ENCODE measurements at regions not wholly inside any gene's neighbourhood (a gene's known extent, or its start where the extent isn't known, plus 50 kb on each side); places are given as distances from the start of the nearest gene placed in this dataset.

DNA sequence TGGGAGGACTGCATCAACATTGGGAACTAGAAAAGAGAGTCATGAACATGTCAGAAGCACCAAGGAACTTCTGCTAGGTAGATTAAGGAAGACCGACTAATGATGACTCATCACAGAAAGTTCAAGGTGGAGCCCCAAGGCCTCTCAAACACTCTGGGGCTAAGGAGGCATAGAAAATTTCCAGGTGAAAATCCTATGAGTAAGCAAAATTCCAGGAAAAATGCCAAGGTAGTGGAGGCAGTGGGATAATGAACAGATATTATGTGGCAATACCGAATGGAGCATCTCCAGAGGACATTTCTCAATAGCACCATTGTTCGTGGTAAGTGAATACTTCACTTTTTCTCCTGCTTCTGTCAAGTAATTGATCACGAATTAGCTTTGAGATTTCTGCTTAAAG lies 336.5 kb downstream of the MZT1 start:
- no peaks in the 10 kb centered on the region for H3K27me3 ChIP-seq (replicated peaks in 1 of 2; ENCODE audit: control insufficient read depth in 2 of 2, extremely low read depth in 1 of 2, insufficient read depth in 2 of 2, low read length in 1 of 2)
- H3K9me3 ChIP-seq = no peaks in the 10 kb centered on the region
- H3K36me3 ChIP-seq (ENCODE audit: control insufficient read depth in 2 of 2, extremely low read depth in 1 of 2, insufficient read depth in 1 of 2, low read length in 1 of 2) = no peaks in the 10 kb centered on the region
- H3K4me1 ChIP-seq (ENCODE audit: control insufficient read depth in 1 of 2, extremely low read depth in 1 of 2, insufficient read depth in 2 of 2, low read length in 2 of 2) = no peaks in the 10 kb centered on the region
- Mint-ChIP-seq H3K36me3 (no peaks in the 10 kb centered on the region), H3K9me3 (no peaks in the 10 kb centered on the region), H3K27me3 (no peaks in the 10 kb centered on the region), H3K4me1 (no peaks in the 10 kb centered on the region), H3K27ac (no peak overlapping the region), H3K4me3 (no peak overlapping the region)
- ChIA-PET POLR2A (no interaction called here), CTCF (no interaction called here)
- ATAC-seq (replicated peaks in 1 of 4) (no peak), DNase-seq (no peak)
- WGBS (ENCODE audit: insufficient coverage) = 100% methylated on average over 1 of the region's 4 CpGs
- H3K4me3 ChIP-seq (ENCODE audit: control insufficient read depth in 1 of 2, extremely low read depth in 1 of 2, low read length in 1 of 2) = no peak overlapping the region
- H3K27ac ChIP-seq (ENCODE audit: low read length) = no peak overlapping the region

DNA sequence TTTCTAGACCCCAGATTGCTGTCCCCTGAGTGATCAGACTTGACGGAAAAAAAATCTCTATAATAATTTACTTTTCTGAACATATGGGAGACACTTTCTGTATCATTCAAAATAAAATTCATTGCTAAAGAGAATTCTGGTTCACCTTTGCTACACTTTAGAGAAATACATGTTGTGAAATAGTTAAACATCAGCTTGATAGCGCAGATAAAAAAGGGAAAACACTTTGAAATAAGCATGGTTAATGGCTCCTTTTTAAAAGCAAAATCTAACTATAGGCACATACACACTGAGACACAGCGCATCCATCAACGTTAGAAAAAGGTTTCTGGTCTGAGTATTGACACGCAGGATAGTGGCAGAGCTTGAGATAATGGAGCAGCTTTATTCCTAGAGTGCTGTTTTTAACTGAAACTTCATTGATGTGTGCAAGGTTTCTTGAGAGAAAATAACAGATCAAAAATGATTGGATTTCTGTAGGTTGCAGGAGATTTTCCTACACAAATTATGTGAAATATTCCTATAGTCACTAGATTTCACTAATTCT lies 341.2 kb downstream of the MZT1 start:
- Mint-ChIP-seq H3K4me1 (no peaks in the 10 kb centered on the region), H3K4me3 (no peak overlapping the region), H3K9me3 (no peaks in the 10 kb centered on the region), H3K27ac (no peak overlapping the region), H3K36me3 (no peaks in the 10 kb centered on the region), H3K27me3 (no peaks in the 10 kb centered on the region)
- WGBS (ENCODE audit: insufficient coverage) = no CpG with 5 or more reads among the region's 5 CpGs
- Histone ChIP-seq H3K4me1 (ENCODE audit: control insufficient read depth in 1 of 2, extremely low read depth in 1 of 2, insufficient read depth in 2 of 2, low read length in 2 of 2) (no peaks in the 10 kb centered on the region), H3K4me3 (ENCODE audit: control insufficient read depth in 1 of 2, extremely low read depth in 1 of 2, low read length in 1 of 2) (no peak overlapping the region), H3K9me3 (no peaks in the 10 kb centered on the region), H3K27me3 (replicated peaks in 1 of 2; ENCODE audit: control insufficient read depth in 2 of 2, extremely low read depth in 1 of 2, insufficient read depth in 2 of 2, low read length in 1 of 2) (no peaks in the 10 kb centered on the region), H3K36me3 (ENCODE audit: control insufficient read depth in 2 of 2, extremely low read depth in 1 of 2, insufficient read depth in 1 of 2, low read length in 1 of 2) (no peaks in the 10 kb centered on the region), H3K27ac (ENCODE audit: low read length) (no peak overlapping the region)
- ChIA-PET CTCF (no interaction called here), POLR2A (interaction anchor here in 1 of 2 donors (0.6 kb wide), 1 partner anchor 29 kb away, joined by 3 read pairs; no protein-coding TSS in a partner anchor)
- DNase-seq = no peak
- no peak for ATAC-seq (replicated peaks in 1 of 4)

- Histone ChIP-seq H3K36me3 (ENCODE audit: control insufficient read depth in 2 of 2, extremely low read depth in 1 of 2, insufficient read depth in 1 of 2, low read length in 1 of 2) (no peaks in the 10 kb centered on the region), H3K9me3 (no peaks in the 10 kb centered on the region), H3K27ac (ENCODE audit: low read length) (no peak overlapping the region), H3K27me3 (replicated peaks in 1 of 2; ENCODE audit: control insufficient read depth in 2 of 2, extremely low read depth in 1 of 2, insufficient read depth in 2 of 2, low read length in 1 of 2) (no peaks in the 10 kb centered on the region), H3K4me1 (ENCODE audit: control insufficient read depth in 1 of 2, extremely low read depth in 1 of 2, insufficient read depth in 2 of 2, low read length in 2 of 2) (no peaks in the 10 kb centered on the region), H3K4me3 (ENCODE audit: control insufficient read depth in 1 of 2, extremely low read depth in 1 of 2, low read length in 1 of 2) (no peak overlapping the region)
- ChIA-PET CTCF (interaction anchor here in 1 of 2 donors (0.5 kb wide), 1 partner anchor 24 kb away, joined by 4 read pairs; no protein-coding TSS in a partner anchor), POLR2A (no interaction called here)
- Mint-ChIP-seq H3K27me3 (no peaks in the 10 kb centered on the region), H3K4me3 (no peak overlapping the region), H3K36me3 (no peaks in the 10 kb centered on the region), H3K9me3 (peaks cover 0 to under 1% (median 0%) of the 10 kb centered on the region in 3 donors), H3K4me1 (no peaks in the 10 kb centered on the region), H3K27ac (no peak overlapping the region)
- DNase-seq (no peak), ATAC-seq (replicated peaks in 1 of 4) (no peak)
- 88% methylated on average over 4 of the region's 5 CpGs for whole genome bisulfite sequencing (ENCODE audit: insufficient coverage)
Observed at GRCh38 chr13:72384879-72385278, 342.6 kb downstream of the MZT1 start.

DNA sequence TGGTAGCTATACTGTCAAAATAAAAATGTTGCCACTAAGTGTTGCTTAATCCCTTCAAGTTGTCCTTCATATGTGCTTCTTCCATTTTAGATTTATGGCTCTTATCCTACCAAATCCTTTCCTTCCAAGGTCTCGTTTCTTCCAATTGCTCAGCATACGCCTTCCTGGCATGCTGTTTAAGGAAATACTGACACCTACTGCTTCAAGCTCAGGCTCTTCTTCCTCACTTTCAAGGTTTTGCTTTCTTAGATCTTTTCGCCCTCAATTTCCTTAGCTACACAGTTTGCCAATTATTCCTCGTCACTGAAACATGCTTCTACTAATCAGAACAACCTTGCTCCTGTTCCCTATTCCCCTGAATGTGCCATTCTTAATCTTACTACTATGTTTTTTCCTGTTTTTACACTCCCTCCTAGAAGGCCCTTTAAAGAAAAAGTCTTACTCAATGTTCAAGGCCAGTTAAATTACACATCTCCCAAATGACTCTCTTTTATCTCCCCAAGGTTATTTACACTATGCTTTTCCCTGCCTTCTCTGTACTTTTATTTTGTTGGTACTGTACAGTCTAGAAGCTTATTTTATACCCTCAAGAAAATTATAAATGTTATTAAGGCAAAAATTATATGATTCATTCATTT lies 343.1 kb downstream of the MZT1 start:
- H3K4me1 Mint-ChIP-seq = no peaks in the 10 kb centered on the region
- H3K27ac Mint-ChIP-seq = no peak overlapping the region
- H3K36me3 Mint-ChIP-seq = no peaks in the 10 kb centered on the region
- no peak for ATAC-seq (replicated peaks in 1 of 4)
- no peak overlapping the region for H3K4me3 ChIP-seq (ENCODE audit: control insufficient read depth in 1 of 2, extremely low read depth in 1 of 2, low read length in 1 of 2)
- DNase-seq = no peak
- no peaks in the 10 kb centered on the region for H3K36me3 ChIP-seq (ENCODE audit: control insufficient read depth in 2 of 2, extremely low read depth in 1 of 2, insufficient read depth in 1 of 2, low read length in 1 of 2)
- CTCF ChIA-PET = interaction anchor here in 1 of 2 donors (0.5 kb wide), 1 partner anchor 23 kb away, joined by 4 read pairs; no protein-coding TSS in a partner anchor
- H3K4me3 Mint-ChIP-seq = no peak overlapping the region
- H3K27me3 ChIP-seq (replicated peaks in 1 of 2; ENCODE audit: control insufficient read depth in 2 of 2, extremely low read depth in 1 of 2, insufficient read depth in 2 of 2, low read length in 1 of 2) = no peaks in the 10 kb centered on the region
- H3K27ac ChIP-seq (ENCODE audit: low read length) = no peak overlapping the region
- H3K4me1 ChIP-seq (ENCODE audit: control insufficient read depth in 1 of 2, extremely low read depth in 1 of 2, insufficient read depth in 2 of 2, low read length in 2 of 2) = no peaks in the 10 kb centered on the region
- 59% methylated on average over 4 of the region's 4 CpGs for WGBS (ENCODE audit: insufficient coverage)
- peaks cover 0 to 3% (median 0%) of the 10 kb centered on the region in 3 donors for H3K9me3 Mint-ChIP-seq
- POLR2A ChIA-PET = no interaction called here
- H3K9me3 ChIP-seq = no peaks in the 10 kb centered on the region
- no peaks in the 10 kb centered on the region for H3K27me3 Mint-ChIP-seq

- H3K9me3 ChIP-seq = no peaks in the 10 kb centered on the region
- no peaks in the 10 kb centered on the region for H3K27me3 ChIP-seq (replicated peaks in 1 of 2; ENCODE audit: control insufficient read depth in 2 of 2, extremely low read depth in 1 of 2, insufficient read depth in 2 of 2, low read length in 1 of 2)
- no peak overlapping the region for H3K27ac ChIP-seq (ENCODE audit: low read length)
- peaks cover 0 to 3% (median 2%) of the 10 kb centered on the region in 3 donors for H3K9me3 Mint-ChIP-seq
- no peak for DNase-seq
- no peak overlapping the region for H3K4me3 Mint-ChIP-seq
- H3K36me3 Mint-ChIP-seq = no peaks in the 10 kb centered on the region
- H3K4me1 Mint-ChIP-seq = no peaks in the 10 kb centered on the region
- ATAC-seq (replicated peaks in 1 of 4) = no peak
- H3K27me3 Mint-ChIP-seq = no peaks in the 10 kb centered on the region
- CTCF ChIA-PET = no interaction called here
- H3K4me3 ChIP-seq (ENCODE audit: control insufficient read depth in 1 of 2, extremely low read depth in 1 of 2, low read length in 1 of 2) = no peak overlapping the region
- no peaks in the 10 kb centered on the region for H3K4me1 ChIP-seq (ENCODE audit: control insufficient read depth in 1 of 2, extremely low read depth in 1 of 2, insufficient read depth in 2 of 2, low read length in 2 of 2)
- H3K27ac Mint-ChIP-seq = no peak overlapping the region
- H3K36me3 ChIP-seq (ENCODE audit: control insufficient read depth in 2 of 2, extremely low read depth in 1 of 2, insufficient read depth in 1 of 2, low read length in 1 of 2) = no peaks in the 10 kb centered on the region
- POLR2A ChIA-PET = no interaction called here
Observed at GRCh38 chr13:72383646-72384045, 343.8 kb downstream of the MZT1 start.

- H3K4me1 Mint-ChIP-seq = no peaks in the 10 kb centered on the region
- H3K27ac Mint-ChIP-seq = no peak overlapping the region
- H3K27me3 Mint-ChIP-seq = no peaks in the 10 kb centered on the region
- DNase-seq = no peak
- WGBS (ENCODE audit: insufficient coverage) = 83% methylated on average over 2 of the region's 4 CpGs
- Histone ChIP-seq H3K36me3 (ENCODE audit: control insufficient read depth in 2 of 2, extremely low read depth in 1 of 2, insufficient read depth in 1 of 2, low read length in 1 of 2) (no peaks in the 10 kb centered on the region), H3K27me3 (replicated peaks in 1 of 2; ENCODE audit: control insufficient read depth in 2 of 2, extremely low read depth in 1 of 2, insufficient read depth in 2 of 2, low read length in 1 of 2) (no peaks in the 10 kb centered on the region), H3K27ac (ENCODE audit: low read length) (no peak overlapping the region), H3K4me1 (ENCODE audit: control insufficient read depth in 1 of 2, extremely low read depth in 1 of 2, insufficient read depth in 2 of 2, low read length in 2 of 2) (no peaks in the 10 kb centered on the region), H3K9me3 (no peaks in the 10 kb centered on the region), H3K4me3 (ENCODE audit: control insufficient read depth in 1 of 2, extremely low read depth in 1 of 2, low read length in 1 of 2) (no peak overlapping the region)
- H3K9me3 Mint-ChIP-seq = peaks cover 2 to 11% (median 9%) of the 10 kb centered on the region in 3 donors
- H3K4me3 Mint-ChIP-seq = no peak overlapping the region
- ChIA-PET CTCF (no interaction called here), POLR2A (no interaction called here)
- ATAC-seq (replicated peaks in 1 of 4) = no peak
- H3K36me3 Mint-ChIP-seq = no peaks in the 10 kb centered on the region
Observed at GRCh38 chr13:72379581-72379980, 347.8 kb downstream of the MZT1 start.

DNA sequence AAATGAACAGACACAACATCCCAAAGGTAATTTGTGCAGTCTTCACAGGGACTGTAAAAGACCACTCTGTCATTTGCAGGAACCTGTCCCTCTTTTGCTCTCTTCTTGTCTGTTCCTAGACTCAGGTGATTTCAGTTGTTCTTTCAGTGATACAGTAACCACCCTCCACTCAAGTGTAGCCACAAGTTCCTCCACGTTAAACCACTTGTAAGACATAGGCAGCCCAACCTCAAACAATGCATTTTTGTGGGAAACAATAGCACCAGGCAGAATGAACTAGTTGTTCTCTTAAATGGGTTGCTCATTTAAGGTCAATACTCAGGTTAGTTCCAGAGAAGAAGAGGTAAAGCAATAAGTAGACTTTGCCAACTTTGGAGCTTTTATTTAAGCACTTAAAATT lies 359.4 kb downstream of the MZT1 start:
- no peak for ATAC-seq (replicated peaks in 1 of 4)
- POLR2A ChIA-PET = no interaction called here
- Mint-ChIP-seq H3K4me3 (no peak overlapping the region), H3K4me1 (no peaks in the 10 kb centered on the region), H3K36me3 (no peaks in the 10 kb centered on the region), H3K9me3 (no peaks in the 10 kb centered on the region), H3K27ac (no peak overlapping the region), H3K27me3 (no peaks in the 10 kb centered on the region)
- no CpG with 5 or more reads among the region's 1 CpG for WGBS (ENCODE audit: insufficient coverage)
- H3K9me3 ChIP-seq = no peaks in the 10 kb centered on the region
- DNase-seq = no peak
- H3K27ac ChIP-seq (ENCODE audit: low read length) = no peak overlapping the region
- no peaks in the 10 kb centered on the region for H3K27me3 ChIP-seq (replicated peaks in 1 of 2; ENCODE audit: control insufficient read depth in 2 of 2, extremely low read depth in 1 of 2, insufficient read depth in 2 of 2, low read length in 1 of 2)
- CTCF ChIA-PET = no interaction called here
- H3K36me3 ChIP-seq (ENCODE audit: control insufficient read depth in 2 of 2, extremely low read depth in 1 of 2, insufficient read depth in 1 of 2, low read length in 1 of 2) = no peaks in the 10 kb centered on the region
- H3K4me1 ChIP-seq (ENCODE audit: control insufficient read depth in 1 of 2, extremely low read depth in 1 of 2, insufficient read depth in 2 of 2, low read length in 2 of 2) = peaks cover 0 to 2% of the 10 kb centered on the region in 2 experiments
- no peak overlapping the region for H3K4me3 ChIP-seq (ENCODE audit: control insufficient read depth in 1 of 2, extremely low read depth in 1 of 2, low read length in 1 of 2)
